ENCODE measurements at regions not wholly inside any gene's neighbourhood (a gene's known extent, or its start where the extent isn't known, plus 50 kb on each side); places are given as distances from the start of the nearest gene placed in this dataset.
"Not testable (repeated sequence)": the region's sequence is repeated elsewhere in the genome, so short reads cannot be mapped to it uniquely, and the experiment has no call there.

DNA sequence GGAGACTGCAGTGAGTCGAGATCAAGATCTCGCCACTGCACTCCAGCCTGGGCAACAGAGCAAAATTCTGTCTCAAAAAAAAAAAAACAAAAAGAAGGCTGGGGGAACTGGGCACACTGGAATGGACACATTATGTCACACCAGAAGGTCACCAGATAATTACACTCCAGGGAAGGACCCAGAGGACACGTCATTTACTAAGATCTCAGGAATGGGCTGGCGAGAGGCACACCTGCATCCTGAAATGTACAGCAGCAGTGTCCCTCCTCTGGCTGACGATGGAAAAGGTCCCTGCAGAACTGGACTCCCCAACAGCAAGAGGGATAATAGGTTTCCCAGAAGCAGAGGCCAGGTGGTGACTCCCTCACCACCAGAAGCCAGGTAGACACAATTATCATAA lies 243.5 kb downstream of the BCL11B start:
- DNase-seq (ENCODE audit: low read depth in 2 of 2): no peak

DNA sequence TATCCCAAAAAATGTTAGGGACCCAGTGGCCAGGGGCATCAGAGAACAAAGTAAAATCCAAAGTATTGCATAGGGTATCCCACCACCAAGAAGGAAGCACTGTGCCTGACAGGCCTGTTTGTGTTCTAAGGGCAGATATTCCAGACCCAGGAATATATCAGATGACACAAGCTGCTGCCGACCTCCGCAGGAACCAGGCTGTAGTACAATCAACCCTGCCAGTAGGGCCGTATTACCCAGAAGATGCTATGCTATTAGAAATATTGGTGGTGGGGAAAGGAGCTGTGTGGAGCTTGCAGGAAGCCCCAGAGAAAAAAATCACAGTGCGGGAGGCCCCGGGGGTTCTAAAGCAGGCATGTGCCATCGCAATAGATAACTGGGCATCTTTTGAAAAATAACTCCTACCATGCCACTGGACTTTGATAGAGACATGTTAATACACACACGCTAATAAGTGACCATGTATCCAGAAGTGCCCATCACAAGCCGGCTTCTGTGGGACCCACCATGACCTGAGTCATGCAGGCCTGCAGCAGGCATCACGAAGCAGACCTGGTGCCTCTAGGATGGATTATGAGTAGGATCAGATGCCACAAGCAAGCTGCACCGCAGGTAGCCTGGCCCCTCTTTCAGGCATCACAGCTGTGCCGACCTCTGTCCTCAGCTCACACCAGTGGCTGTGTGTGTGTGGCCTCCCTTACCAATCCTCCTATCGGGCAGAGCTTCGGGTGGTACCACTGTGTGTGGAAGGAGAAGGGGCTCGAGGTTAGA lies 242.7 kb downstream of the BCL11B start:
- DNase-seq (ENCODE audit: low read depth in 2 of 2): no peak

DNA sequence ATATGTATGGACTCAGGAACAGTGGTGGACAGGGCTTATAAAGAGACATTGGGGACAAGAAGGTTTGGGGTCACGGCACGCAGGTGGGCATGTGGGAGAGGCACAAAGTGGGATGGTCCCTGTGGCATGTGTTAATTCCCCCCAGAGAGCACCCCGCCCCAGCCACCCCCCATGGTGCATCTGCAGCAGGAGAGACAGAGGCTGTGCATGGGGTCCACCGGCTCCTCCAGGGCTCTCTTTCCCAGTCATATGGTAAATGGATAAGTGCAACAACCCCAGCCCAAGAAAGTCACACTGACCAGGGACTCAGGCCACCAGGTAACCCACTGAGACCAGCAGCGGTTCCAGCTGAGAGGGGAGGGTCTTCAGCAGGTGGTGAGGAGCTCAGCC lies 242.1 kb downstream of the BCL11B start:
- DNase-seq (ENCODE audit: low read depth in 2 of 2): no peak

DNA sequence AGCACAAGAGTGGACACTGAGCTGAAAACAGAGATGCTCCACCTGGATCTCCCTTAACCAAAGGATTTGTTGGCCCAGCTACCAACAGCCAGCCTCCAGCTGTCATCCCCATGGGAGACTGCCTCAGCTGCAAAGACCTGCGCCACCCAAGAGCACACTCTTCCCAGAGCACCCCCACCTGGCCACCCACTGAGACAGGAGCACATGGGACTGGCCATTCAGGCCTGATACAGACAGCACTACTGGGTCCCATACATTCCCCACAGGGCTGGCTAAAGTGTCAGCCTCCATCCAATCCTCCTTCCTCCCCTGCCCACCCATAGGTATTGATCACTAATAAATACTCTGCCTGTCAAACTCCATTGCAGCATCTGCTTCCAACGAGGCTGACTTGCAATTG lies 241.5 kb downstream of the BCL11B start:
- DNase-seq (ENCODE audit: low read depth in 2 of 2): no peak

DNA sequence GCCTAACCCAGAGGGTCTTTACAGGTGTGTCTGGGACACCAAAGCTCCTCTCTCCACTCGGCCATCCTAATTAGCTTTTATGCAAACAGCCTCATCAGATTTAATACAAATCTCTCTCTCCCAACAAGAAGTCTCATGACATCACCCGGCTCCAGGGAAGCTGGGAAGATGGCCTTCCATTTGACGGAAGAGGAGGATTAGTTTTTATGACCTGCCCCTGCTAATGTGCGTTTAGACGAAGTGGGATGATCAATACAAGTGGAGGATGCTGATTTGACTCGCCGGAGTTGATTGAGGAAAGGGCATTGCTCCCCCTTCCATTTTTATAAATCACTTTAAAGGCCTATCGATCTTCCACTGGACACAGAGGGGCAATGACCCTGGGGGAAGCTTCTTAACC lies 239.2 kb downstream of the BCL11B start:
- DNase-seq (ENCODE audit: low read depth in 2 of 2): no peak

DNA sequence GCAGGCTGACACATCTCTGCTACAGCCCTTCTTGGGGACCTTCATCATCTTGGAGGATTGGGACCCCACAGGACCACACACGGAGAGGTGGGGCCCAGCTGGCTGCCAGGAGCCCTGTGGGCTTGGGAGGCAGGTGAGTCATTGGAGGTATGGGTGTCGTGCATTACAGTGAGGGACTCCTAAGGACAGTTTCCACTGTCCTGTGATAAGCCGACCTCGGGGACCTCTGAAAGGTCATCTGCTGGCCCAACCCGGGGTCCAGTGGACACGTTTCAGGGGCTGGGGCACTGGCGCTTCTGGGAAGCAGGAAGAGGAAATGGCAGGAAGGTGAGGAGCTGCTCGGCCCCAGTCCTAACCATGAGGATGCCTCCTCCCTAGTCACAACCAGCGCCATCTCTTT lies 238.0 kb downstream of the BCL11B start:
- no peak for DNase-seq (ENCODE audit: low read depth in 2 of 2)

DNA sequence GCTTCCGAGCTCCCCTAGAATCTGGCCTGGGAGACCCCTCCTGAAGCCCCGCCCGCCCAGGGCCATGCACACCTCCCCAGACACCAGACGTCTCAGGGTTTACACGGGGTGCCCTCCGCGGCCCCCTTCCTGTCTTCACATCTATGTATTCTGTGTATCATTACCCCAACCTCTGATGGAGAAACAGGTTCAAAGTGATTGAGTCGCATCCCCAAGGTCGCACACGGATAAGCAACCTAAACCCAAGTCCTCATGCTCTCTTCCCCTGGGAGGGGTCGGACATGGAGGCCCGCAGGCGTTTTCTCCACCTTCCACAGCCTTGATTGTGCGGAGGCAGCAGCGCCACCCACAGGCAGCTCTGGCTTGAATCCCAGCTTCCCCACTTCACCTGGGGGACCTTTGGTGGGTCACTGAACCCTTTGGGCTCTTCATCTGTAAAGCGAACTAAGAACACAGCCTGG lies 237.3 kb downstream of the BCL11B start:
- no peak for DNase-seq (ENCODE audit: low read depth in 2 of 2)

DNA sequence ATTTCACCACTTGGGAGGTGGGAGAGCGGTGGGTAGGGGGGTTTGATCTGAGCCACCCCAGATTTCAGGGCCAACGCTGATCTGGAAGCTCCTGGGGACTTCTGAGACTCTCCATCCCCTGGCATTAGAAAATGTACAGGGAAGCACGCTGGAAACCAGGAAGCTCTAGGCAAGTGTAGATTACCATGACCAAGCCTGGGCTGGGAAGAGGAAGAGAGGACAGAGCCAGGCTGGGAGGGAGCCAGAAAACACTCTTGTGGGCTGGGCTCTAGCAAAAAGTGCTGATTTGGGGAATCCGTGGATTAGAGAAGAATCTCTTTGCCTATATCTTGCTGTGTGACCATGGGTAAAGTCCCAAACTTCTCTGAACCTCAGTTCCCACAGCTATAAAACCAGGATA lies 236.7 kb downstream of the BCL11B start:
- no peak for DNase-seq (ENCODE audit: low read depth in 2 of 2)

DNA sequence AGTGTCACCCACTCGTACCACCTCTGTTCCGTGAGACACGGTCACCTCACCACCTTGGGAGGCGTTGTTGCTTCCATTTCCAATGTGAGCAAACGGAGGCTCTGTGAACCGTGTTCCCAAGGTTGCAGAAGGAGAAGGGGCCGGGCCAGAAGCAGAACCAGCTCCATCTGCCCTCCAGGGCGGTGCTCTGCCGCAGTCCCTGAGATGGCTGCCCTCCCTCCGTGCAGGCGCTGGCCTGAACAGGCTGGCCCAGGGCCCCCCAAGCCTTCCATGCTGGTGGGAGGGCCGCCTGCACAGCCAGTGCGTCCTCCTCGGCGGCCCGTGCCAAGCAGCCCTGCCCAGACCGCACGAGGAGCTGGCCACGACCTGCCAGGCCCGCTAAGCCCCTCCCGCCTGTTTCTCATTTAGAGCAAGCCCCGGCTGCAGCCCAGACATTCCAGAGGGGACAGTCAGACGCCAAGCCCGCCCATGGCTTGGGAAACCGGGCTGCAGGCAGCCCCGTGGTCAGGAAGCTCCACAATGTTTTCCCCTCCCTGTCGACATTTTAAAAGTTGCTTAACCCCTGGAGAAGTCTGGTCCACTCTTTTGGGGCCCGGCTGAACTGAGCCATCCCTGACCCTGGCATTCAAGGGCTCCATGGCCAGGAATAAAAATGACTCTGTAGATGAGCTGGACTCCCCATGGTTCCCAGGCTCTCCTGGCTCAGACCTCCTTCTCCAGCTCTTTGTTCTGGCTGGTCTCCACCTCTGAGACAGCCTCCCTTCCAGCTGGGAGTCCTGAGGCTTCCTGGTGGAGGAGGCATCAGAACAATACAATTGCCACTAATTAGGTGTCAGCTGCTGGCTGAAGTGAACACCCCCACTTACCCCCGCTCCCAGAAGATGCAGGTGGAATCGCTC lies 236.0 kb downstream of the BCL11B start:
- peak; percentile 85 to 88 for DNase-seq (ENCODE audit: low read depth in 2 of 2)

DNA sequence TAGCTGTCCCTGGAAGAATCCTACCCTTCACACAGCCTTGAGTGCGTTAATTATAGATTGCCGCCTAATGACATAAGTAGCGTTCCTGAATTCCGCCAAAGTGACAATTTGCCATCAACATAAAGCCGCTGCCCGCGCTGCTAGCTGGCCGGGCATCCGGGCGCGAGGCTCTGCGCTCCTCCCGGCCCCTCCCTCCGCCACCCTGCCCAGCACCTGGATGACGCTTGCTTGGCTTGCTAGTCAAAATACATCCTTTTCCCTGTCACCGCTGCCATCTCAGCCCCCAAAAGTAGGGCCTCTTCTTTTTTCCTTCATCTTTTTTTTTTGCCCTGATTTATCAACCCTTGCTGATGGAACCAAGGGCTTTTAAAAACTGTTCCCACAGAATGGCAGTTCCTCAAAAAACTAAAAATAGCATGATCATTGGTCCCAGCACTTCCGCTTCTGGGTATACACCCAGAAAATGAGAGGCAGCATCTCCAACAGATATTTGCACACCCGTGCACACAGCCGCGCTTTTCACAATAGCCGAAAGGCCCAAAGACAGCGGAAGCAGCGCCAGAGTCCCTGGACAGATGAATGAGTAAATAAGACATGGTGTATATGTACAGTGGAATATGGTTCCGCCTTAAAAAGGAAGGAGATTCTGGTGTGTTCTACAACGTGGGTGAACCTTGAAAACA lies 235.2 kb downstream of the BCL11B start:
- no peak for DNase-seq (ENCODE audit: low read depth in 2 of 2)

DNA sequence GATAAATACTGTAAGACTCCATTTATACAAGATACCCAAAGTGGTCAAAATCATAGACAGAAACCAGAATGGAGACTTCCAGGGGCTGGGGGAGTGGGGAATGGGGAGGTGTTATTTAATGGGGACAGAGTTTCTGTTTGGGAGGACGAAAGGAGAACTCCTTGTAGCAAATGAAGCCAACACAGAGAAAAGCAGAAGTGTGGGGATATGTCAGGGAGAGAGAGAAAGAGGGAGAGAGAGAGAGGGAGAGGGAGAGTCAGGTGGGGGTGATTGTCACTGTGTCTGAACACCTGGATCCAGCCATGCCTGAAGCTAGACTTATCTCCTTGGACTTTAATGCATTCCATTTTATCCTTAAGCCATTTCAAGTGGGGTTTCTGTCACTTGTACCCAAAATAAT lies 234.7 kb downstream of the BCL11B start:
- not testable (repeated sequence) for DNase-seq (ENCODE audit: low read depth in 2 of 2)

DNA sequence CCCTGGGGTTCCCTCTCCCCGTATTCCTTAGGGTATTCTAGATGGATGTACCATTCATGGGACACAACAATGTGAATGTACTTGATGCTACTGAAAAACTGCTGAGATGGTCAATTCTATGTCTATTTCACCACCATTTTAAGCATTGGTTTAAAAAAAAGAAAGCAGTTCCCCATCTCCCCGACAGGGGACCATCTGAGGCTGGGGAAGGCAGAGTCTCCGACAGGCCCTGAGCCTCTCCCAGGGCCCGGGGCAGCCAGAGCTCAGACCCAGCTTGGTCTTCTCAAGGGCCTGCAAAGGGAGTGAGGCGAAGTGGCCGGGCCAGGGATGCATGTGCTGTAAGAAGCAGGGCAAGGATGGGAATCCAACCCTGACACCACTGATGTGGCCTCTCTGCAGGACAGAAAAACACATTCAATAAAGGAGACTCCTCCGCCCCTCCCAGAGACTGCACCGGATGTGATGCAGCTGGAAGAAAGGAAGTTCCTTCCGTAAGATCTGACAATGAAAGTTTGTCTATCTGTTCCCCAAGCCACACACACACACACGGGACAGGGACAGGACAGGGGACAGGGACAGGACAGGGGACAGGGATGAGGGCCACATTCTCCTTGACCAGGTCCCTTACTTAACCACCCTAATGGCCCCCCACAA lies 234.1 kb downstream of the BCL11B start:
- no peak for DNase-seq (ENCODE audit: low read depth in 2 of 2)

DNA sequence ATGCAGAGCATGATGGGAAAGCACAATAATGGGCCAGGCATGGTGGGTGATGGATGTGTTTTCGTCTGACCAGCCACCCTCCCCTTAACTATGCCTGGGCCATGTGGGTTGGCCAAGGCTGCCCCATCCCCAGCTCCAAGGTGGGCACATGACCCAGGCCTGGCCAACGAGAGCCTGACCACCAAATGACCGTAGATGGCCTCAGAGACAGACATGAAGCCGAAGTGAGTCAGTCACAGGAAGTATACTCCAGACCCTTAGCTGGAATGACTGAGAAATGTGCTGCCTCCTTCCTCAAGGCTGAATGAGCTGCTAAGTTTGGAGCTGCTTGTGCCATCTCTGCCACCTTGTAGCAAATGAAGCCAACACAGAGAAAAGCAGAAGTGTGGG lies 233.6 kb downstream of the BCL11B start:
- DNase-seq (ENCODE audit: low read depth in 2 of 2): no peak

DNA sequence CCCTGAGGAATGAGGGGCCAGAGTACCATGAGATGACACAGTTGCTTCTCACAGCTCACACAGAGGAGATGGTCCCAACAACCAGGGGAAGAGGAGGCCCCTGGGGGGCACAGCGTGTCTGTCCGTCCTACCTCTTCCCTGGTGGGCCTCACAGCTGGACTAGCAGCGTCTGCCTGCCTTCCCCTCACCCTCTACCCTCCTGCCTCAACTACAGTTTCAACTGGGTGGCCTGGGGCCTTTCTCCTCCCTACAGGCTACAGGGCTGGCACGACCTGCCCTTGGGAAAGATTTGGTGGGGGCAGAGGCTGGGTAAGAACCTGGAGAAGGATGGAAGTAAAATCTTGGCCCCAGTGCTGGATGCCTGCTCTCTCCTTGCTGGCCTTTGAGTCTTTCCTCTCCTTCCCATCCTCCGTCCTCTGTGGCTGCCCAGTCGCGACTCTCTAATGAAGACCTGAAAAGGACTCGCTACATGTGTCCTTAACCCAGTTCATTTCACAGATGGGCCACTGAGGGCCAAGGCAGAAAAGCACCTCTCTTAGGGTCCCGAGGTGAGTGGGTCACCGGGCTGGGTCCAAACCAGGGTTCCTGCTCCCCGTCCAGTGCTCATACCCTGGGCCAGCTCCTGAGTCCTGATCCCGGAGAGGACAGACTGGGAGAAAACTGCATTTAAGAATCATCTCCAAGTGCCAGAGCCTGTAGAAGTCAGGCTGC lies 232.5 kb downstream of the BCL11B start:
- no peak for DNase-seq (ENCODE audit: low read depth in 2 of 2)

DNA sequence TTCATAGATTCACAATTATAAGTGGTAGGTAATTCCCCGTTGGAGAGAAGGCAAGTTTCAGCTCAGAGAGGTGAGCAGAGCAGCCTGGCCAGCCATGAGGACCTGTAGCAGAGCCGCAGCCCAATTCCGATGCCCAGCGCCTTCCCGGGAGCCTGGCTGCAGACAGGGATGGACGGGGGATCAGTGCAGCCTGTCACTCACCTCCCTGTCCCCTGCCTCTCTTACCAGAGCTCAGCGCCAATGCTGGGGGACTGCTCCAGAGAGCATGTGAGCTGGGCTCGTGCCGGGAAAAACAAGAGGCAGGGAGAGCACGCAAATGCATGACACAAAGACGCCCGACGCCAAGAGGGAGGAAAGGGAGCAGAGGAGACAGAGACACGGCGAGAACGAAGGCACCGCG lies 231.9 kb downstream of the BCL11B start:
- no peak for DNase-seq (ENCODE audit: low read depth in 2 of 2)

DNA sequence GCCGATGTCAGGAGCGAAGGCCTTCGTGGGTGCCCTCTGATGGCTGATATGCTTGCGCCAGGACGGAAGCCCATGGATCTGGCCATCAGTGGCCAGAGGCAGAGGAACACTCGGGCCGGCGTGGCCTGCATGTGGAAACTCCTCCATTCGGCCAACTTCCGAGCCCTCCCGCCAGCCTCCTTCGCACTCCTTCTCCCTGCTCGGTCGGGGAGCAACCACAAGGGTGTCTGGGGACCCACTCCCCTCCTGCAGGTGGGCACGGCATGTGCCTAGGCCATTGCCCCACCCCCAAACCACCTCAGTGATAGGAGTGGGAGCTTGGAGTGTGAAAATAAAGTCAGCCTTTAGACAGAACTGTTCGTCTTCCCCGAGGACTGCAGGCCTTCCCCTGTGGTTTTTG lies 231.3 kb downstream of the BCL11B start:
- no peak for DNase-seq (ENCODE audit: low read depth in 2 of 2)

DNA sequence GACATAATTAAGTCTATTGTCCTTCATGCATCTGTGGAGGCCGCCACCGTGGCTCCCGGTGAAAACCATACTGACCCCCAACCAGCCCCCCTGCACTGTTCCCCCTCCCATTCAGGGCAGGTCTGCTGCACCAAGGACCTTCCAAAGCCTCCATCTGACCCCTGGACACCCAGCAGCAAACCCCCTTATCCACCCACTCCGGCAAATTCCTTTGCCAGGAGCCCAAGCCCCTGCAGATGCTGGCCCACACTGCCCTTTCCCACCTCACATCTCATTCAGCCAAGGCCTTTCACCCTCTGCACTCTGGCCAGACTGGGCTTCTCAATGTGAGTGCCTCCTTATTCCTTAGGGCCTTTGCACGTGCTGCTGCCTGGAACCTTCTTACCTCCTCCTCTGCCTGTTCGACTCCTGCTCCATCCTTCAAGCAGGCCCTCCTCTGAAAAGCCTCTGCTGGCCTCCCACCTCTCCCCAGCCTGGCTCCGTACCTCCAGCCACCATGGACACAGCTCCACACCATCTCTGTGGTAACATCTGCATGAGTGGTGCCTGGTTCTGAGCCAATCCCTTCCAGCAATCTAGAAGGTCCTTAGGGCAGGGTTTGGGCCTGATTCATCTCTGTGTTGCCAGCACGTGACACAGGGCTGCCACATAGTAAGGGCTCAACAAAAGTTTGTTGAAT lies 230.7 kb downstream of the BCL11B start:
- DNase-seq (ENCODE audit: low read depth in 2 of 2): no peak

DNA sequence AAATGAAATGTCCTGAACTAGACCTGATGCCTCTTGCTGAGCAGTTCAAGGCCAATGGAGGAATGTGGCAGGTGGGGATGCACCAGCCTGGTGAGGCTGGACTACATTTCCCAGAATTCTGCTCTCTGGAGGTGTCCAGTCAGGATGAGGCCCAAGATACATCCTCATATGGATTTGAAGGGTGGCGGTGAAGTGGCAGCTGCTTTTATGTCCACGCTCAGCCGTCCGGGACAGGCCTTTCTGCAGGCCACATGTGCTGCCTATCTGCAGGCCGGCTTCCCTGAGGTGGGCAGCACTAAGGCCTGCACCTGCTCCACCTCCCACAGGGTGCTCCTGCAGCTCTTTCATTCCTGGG lies 230.2 kb downstream of the BCL11B start:
- DNase-seq (ENCODE audit: low read depth in 2 of 2): no peak

DNA sequence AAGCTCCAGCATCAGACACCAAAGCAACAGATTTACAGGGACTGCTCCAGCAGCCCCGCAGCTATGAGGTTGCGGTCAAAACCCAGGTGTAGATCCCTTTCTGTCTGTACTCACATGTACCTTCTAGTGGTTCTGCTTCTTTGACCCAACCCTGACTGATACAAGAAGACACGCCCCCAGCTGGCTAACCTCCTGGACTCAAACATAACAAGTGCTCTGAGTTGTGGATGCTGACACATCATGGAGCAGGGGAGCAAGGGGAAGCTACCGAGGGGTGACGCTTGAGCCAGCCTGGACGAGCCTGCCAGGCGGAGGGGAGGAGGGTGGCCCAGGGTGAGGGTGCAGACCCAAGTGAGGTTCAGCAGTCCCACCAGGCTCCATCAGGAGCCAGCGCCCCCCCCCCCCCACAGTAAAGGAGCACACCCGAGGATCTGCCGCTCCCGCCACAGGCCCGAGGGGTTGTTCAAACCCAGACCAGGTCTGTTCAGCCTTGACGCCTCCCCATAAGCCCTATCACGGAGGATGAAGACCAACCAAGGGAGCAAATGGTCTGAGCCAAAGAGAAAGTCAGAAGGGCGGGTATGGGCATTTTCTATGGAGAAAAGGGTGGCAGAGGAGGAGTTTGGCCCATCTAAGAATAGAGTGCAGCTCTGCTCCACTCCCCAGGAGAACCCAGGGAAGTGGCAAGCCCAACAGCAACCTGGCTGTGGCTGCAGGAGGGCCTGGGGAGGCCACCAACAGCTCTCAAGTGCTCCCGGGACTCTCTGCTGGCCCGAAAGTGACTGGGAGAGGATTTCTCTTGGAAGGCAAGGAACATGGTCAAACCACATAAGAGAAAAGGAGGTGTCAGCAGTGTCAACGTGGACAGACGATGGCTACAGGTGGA lies 229.4 kb downstream of the BCL11B start:
- no peak for DNase-seq (ENCODE audit: low read depth in 2 of 2)

DNA sequence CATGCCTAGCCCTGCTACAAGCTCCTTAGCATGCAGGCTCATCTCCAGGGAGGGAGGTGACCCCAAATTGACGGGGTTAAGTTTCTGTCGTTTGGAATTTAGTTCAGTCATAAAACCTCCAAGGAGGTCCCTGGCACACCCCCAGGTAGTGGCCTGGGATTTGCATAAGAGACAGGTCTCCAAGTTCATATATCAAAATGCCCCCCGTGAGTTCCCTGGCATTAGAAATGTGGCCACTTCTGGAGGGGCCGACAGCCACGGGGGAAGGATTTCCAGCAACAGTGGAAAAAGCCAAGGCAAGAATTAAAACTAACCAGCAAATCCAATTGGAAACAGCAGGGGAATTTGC lies 228.8 kb downstream of the BCL11B start:
- no peak for DNase-seq (ENCODE audit: low read depth in 2 of 2)

Data from fibroblast of skin of left quadriceps (primary cell).